BJ (cell line): ENCODE measurements at regions not wholly inside any gene's neighbourhood (a gene's known extent, or its start where the extent isn't known, plus 50 kb on each side); places are given as distances from the start of the nearest gene placed in this dataset.
"Not testable (repeated sequence)": the region's sequence is repeated elsewhere in the genome, so short reads cannot be mapped to it uniquely, and the experiment has no call there.

Experiments
- CTCF ChIA-PET: fragments of 350-600 bp; formaldehyde crosslinking; extraction: SDS; loops from one replicate; lab custom pipeline; 2021; ENCODE audit warnings: antibody characterized with exemption, inconsistent platforms; lab: Yijun Ruan, JAX
- POLR2A ChIA-PET: fragments of 300-600 bp; sonication (Branson Sonifier 250); formaldehyde crosslinking; extraction: SDS; loops from one replicate; lab custom pipeline; 2021; ENCODE audit warnings: antibody characterized with exemption; lab: Charles Lee
- DNase-seq: peaks from one replicate; pipeline ENCODE4 v3.0.0-alpha.2; 2011; ENCODE audit warnings: low read depth
- H3K27me3 ChIP-seq: 2 replicates; pipeline ENCODE4 v1.6.0; 2011; ENCODE audit warnings: low read length; ENCODE audit not compliant: control insufficient read depth, insufficient read depth
- H3K36me3 ChIP-seq: 2 replicates; pipeline ENCODE4 v1.5.1; 2011; ENCODE audit warnings: low read length; ENCODE audit not compliant: control insufficient read depth, insufficient read depth
- H3K4me3 ChIP-seq: 2 replicates; pipeline ENCODE4 v1.5.1; 2011; ENCODE audit warnings: low read depth, mild to moderate bottlenecking, control low read depth, low read length
- TF ChIP-seq, protein P1 (sequence below): IDR thresholded peaks from 2 replicates; pipeline ENCODE4 v1.5.1; 2011; ENCODE audit warnings: low read depth, mild to moderate bottlenecking, control low read depth, inconsistent platforms, low read length, moderate library complexity; ENCODE audit not compliant: insufficient read depth

DNA sequence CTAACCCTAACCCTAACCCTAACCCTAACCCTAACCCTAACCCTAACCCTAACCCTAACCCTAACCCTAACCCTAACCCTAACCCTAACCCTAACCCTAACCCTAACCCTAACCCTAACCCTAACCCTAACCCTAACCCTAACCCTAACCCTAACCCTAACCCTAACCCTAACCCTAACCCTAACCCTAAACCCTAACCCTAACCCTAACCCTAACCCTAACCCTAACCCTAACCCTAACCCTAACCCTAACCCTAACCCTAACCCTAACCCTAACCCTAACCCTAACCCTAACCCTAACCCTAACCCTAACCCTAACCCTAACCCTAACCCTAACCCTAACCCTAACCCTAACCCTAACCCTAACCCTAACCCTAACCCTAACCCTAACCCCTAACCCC lies 80.6 kb upstream of the PLEKHG4B start:
- CTCF ChIA-PET, DNase-seq, POLR2A ChIA-PET, H3K27me3 ChIP-seq, H3K4me3 ChIP-seq, H3K36me3 ChIP-seq: not testable (repeated sequence)

DNA sequence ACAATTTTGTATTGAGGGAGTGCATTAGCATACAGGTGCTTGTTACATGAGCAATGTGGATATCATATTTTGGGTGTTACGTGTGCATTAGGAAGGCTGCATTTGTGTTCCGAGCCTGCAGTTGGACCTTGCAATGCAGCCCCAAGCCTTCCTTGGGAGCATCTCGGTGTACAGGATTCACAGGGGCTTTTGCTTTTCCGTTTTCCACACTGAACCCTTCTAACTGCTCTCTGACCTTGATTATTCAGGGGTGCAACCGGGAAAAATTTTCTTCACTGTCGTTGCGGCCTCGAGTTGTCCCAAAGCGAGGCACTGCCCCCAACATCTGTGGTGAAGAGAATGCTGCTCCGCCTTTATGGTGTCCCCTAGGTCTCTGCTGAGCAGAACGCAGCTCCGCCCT lies 80.1 kb upstream of the PLEKHG4B start:
- TF ChIP-seq, protein P1, sequence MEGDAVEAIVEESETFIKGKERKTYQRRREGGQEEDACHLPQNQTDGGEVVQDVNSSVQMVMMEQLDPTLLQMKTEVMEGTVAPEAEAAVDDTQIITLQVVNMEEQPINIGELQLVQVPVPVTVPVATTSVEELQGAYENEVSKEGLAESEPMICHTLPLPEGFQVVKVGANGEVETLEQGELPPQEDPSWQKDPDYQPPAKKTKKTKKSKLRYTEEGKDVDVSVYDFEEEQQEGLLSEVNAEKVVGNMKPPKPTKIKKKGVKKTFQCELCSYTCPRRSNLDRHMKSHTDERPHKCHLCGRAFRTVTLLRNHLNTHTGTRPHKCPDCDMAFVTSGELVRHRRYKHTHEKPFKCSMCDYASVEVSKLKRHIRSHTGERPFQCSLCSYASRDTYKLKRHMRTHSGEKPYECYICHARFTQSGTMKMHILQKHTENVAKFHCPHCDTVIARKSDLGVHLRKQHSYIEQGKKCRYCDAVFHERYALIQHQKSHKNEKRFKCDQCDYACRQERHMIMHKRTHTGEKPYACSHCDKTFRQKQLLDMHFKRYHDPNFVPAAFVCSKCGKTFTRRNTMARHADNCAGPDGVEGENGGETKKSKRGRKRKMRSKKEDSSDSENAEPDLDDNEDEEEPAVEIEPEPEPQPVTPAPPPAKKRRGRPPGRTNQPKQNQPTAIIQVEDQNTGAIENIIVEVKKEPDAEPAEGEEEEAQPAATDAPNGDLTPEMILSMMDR: no peak
- Histone ChIP-seq H3K27me3 (no peaks in the 10 kb centered on the region), H3K4me3 (no peak overlapping the region), H3K36me3 (no peaks in the 10 kb centered on the region)
- POLR2A ChIA-PET: no interaction called here
- DNase-seq: no peak
- CTCF ChIA-PET: no interaction called here

DNA sequence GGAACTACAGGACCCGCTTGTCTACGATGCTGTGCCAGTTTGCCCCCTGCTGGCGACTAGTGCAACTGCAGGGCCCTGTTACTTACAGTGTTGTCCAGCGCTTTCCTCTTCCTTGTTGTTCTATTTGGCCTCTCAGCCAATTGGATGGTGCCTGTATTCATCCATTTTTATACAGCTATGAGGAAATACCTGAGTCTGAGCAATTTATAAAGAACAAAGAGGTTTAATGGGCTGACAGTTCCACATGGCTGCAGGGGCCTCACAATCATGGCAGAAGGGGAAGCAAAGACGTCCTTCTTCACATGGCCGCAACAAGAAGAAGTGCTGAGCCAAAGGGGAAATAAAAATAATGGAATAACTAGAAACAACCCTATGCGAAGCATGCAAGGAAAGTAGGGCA lies 78.7 kb upstream of the PLEKHG4B start:
- TF ChIP-seq, protein P1: no peak
- Histone ChIP-seq H3K36me3 (no peaks in the 10 kb centered on the region), H3K4me3 (no peak overlapping the region), H3K27me3 (no peaks in the 10 kb centered on the region)
- ChIA-PET CTCF (no interaction called here), POLR2A (no interaction called here)
- no peak for DNase-seq

DNA sequence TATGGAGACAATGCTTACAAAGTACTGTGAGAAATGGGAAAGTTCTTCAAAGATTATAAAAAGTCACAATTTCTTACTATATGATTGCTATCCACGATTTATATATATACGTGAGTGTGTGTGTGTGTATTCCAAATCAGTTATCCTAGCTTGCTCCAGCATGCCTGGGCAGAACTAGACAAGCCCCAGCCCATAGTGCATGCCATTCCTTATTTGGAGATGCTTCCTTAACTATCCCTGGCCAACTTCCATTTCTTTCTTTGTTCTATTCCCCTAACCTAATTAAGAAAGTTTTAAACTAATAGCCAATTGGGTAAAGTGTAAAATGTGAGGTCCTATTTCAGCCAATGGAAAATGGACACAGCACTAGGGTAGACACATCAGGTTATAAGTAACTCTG lies 77.3 kb upstream of the PLEKHG4B start:
- DNase-seq, H3K27me3 ChIP-seq, POLR2A ChIA-PET, H3K4me3 ChIP-seq, CTCF ChIA-PET, H3K36me3 ChIP-seq: not testable (repeated sequence)

DNA sequence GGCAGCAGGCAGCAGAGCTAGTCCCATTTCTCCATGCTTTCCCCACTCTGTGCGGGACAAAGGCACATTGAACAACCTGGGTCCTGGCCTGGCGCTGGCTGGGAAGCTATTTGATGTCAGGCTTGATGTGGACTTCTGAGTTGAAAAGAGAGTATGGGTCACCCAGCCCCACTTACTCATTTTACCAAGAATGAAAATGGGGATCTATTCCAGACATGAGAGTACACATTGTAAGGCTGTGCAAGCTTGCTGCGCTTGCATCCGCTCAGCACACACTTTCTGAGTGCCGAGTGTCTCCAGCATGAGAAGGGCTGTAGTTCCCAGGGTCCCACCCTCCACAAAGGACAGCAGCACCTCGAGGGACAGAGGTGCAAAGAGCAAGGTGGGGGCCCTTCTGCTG lies 71.7 kb upstream of the PLEKHG4B start:
- H3K27me3 ChIP-seq, H3K36me3 ChIP-seq, DNase-seq, CTCF ChIA-PET, H3K4me3 ChIP-seq, POLR2A ChIA-PET: not testable (repeated sequence)

DNA sequence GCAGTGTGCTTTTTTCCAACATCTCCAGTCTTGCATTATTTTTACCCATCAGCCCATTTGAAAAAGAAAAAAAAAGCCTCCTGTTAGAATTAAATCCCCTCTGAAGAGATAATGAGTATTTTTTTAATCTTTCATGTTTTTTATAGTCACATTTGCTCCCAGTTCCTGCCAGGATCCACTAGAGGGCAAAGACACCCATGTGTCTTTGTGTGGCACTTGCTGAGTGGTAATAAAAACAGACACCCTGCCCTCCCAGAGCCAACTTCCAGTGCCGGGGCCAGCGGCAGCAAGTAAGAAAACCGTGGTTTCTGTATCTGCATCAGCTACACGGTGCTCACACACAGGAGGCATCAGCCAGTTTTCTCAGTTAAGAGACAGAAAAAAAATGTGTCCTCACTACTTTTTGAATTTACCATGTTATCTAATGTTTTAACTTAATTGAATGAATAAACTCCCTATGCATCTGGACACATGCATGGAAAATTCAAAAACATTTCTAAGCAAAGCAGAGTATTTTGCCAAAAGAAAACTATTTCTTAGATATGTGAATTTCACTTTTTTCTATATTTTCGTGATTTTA lies 70.2 kb upstream of the PLEKHG4B start:
- POLR2A ChIA-PET: no interaction called here
- H3K4me3 ChIP-seq: no peak overlapping the region
- no peaks in the 10 kb centered on the region for H3K27me3 ChIP-seq
- CTCF ChIA-PET: no interaction called here
- no peaks in the 10 kb centered on the region for H3K36me3 ChIP-seq
- no peak for DNase-seq
- TF ChIP-seq, protein P1: peak; percentile 55

DNA sequence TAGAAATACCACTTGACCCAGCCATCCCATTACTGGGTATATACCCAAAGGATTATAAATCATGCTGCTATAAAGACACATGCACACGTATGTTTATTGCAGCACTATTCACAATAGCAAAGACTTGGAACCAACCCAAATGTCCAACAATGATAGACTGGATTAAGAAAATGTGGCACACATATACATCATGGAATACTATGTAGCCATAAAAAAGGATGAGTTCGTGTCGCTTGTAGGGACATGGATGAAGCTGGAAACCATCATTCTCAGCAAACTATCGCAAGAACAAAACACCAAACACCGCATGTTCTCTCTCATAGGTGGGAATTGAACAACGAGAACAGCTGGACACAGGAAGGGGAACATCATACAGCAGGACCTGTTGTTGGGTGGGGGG lies 68.1 kb upstream of the PLEKHG4B start:
- H3K4me3 ChIP-seq, H3K27me3 ChIP-seq, DNase-seq, H3K36me3 ChIP-seq, CTCF ChIA-PET, POLR2A ChIA-PET: not testable (repeated sequence)

DNA sequence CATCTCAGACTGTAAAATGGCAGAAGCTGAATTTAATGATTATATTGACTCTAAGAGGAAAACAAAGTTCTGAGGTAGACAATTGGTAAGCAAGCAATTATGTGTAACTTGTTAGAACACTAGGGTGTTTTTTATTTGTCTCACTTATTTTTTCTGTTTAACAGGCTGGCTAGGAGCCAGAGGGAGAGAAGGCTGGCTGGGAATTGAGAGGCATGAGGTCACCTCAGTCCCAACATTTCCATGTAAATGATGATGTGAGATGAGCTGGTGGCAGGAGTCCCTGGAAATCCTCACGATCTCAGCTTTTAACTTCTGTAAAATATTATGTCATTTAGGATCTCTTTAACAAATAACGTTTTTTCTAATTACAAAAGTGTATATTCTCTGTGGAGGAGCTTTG lies 66.9 kb upstream of the PLEKHG4B start:
- H3K36me3 ChIP-seq, H3K4me3 ChIP-seq, POLR2A ChIA-PET, DNase-seq, H3K27me3 ChIP-seq, CTCF ChIA-PET: not testable (repeated sequence)
